ENCODE measurements at regions not wholly inside any gene's neighbourhood (a gene's known extent, or its start where the extent isn't known, plus 50 kb on each side); places are given as distances from the start of the nearest gene placed in this dataset.

GRCh38 chr4:112808001-112808400, 171.1 kb downstream of the LARP7 start:
- WGBS, 4 donors: 63 to 76% (median 67%) methylated on average over 1 of the region's 1 CpG
- no peaks in the 10 kb centered on the region for H3K27me3 ChIP-seq
- H3K9me3 ChIP-seq (replicated peaks in 1 of 3): no peaks in the 10 kb centered on the region
- intact Hi-C loops (cut with DNase I): no loop called here
- DNase-seq: no peak
- TF ChIP-seq CTCF (IDR thresholded peaks at IDR 0.05) (no peak), POLR2A (IDR thresholded peaks at IDR 0.05) (no peak)
- H3K4me3 ChIP-seq: no peak overlapping the region
- H3K4me1 ChIP-seq (replicated peaks in 1 of 2): no peaks in the 10 kb centered on the region
- no peaks in the 10 kb centered on the region for H3K36me3 ChIP-seq (replicated peaks in 1 of 2)
- no peak overlapping the region for H3K27ac ChIP-seq

GRCh38 chr4:112813790-112814189, 176.8 kb downstream of the LARP7 start:
- no peak overlapping the region for H3K27ac ChIP-seq
- H3K4me3 ChIP-seq: no peak overlapping the region
- H3K36me3 ChIP-seq (replicated peaks in 1 of 2): no peaks in the 10 kb centered on the region
- TF ChIP-seq CTCF (IDR thresholded peaks at IDR 0.05) (no peak), POLR2A (IDR thresholded peaks at IDR 0.05) (no peak)
- peaks cover 0 to 6% of the 10 kb centered on the region in 2 donors for H3K4me1 ChIP-seq (replicated peaks in 1 of 2)
- 28 to 34% (median 31%) methylated on average over 2 of the region's 2 CpGs for WGBS, 4 donors
- no peak for DNase-seq
- H3K9me3 ChIP-seq (replicated peaks in 1 of 3): no peaks in the 10 kb centered on the region
- intact Hi-C loops (cut with DNase I): no loop called here
- H3K27me3 ChIP-seq: no peaks in the 10 kb centered on the region

- H3K4me3 ChIP-seq: peak overlapping the region in 2 of 4 donors; percentile 56
- H3K4me1 ChIP-seq (replicated peaks in 1 of 2): peaks cover 0 to 6% of the 10 kb centered on the region in 2 donors
- 1 to 3% (median 1%) methylated on average over 13 to 14 of the region's 14 CpGs for WGBS, 4 donors
- no peaks in the 10 kb centered on the region for H3K9me3 ChIP-seq (replicated peaks in 1 of 3)
- intact Hi-C loops (cut with DNase I): no loop called here
- no peaks in the 10 kb centered on the region for H3K36me3 ChIP-seq (replicated peaks in 1 of 2)
- peak; percentile 27 to 62 for TF ChIP-seq POLR2A (IDR thresholded peaks at IDR 0.05)
- no peak for TF ChIP-seq CTCF (IDR thresholded peaks at IDR 0.05)
- H3K27ac ChIP-seq: peak overlapping the region in 3 of 5 donors; percentile 7 to 70 (median 32)
- DNase-seq: peak; percentile 60 to 90 (median 76)
- H3K27me3 ChIP-seq: no peaks in the 10 kb centered on the region
Measured at GRCh38 chr4:112817933-112818593, 181.1 kb downstream of the LARP7 start.

GRCh38 chr4:112818594-112818965, 181.6 kb downstream of the LARP7 start:
- Histone ChIP-seq H3K4me1 (replicated peaks in 1 of 2) (peaks cover 0 to 6% of the 10 kb centered on the region in 2 donors), H3K27ac (peak overlapping the region in 2 of 5 donors; percentile 7 to 70), H3K4me3 (peak overlapping the region in 2 of 4 donors; percentile 56), H3K9me3 (replicated peaks in 1 of 3) (no peaks in the 10 kb centered on the region), H3K27me3 (no peaks in the 10 kb centered on the region), H3K36me3 (replicated peaks in 1 of 2) (no peaks in the 10 kb centered on the region)
- peak in 2 of 7 donors; percentile 2 to 16 for DNase-seq
- TF ChIP-seq CTCF (IDR thresholded peaks at IDR 0.05): no peak
- TF ChIP-seq POLR2A (IDR thresholded peaks at IDR 0.05): no peak
- intact Hi-C loops (cut with DNase I): no loop called here
- 44 to 53% (median 49%) methylated on average over 3 of the region's 3 CpGs for WGBS, 4 donors

Measured in adrenal gland (tissue), 9 donors.